Stimulated activated CD8-positive, alpha-beta memory T cell treated with anti-CD3 and anti-CD28 coated beads, Interleukin-7, amount 100 ng/mL, for 48 hours (primary cell): ENCODE measurements at regions not wholly inside any gene's neighbourhood (a gene's known extent, or its start where the extent isn't known, plus 50 kb on each side); places are given as distances from the start of the nearest gene placed in this dataset.

ENCODE experiments used
- DNase-seq, 2 donors: peaks; one replicate each; pipeline ENCODE4 v3.0.0-alpha.2; 2020; ENCODE audit warnings: low read depth in 1 of 2; ENCODE audit errors: extremely low read depth in 1 of 2

GRCh38 chr13:32859707-32860292, 156.4 kb upstream of the KL start:
- DNase-seq, result no peak

- DNase-seq, result no peak
Observed at GRCh38 chr13:32861304-32861703, 154.9 kb upstream of the KL start.

GRCh38 chr13:32863596-32863995, 152.6 kb upstream of the KL start:
- DNase-seq, result no peak

- DNase-seq, result no peak
Observed at GRCh38 chr13:32866921-32867320, 149.3 kb upstream of the KL start.

GRCh38 chr13:32877491-32877890, 138.7 kb upstream of the KL start:
- DNase-seq, result no peak

GRCh38 chr13:32878163-32878562, 138.1 kb upstream of the KL start:
- no peak for DNase-seq

- no peak for DNase-seq
Observed at GRCh38 chr13:32880636-32881035, 135.6 kb upstream of the KL start.

- no peak for DNase-seq
Observed at GRCh38 chr13:32881074-32881776, 135.0 kb upstream of the KL start.

GRCh38 chr13:32881777-32882145, 134.5 kb upstream of the KL start:
- DNase-seq, result no peak

GRCh38 chr13:32882691-32883090, 133.5 kb upstream of the KL start:
- DNase-seq, result no peak

- DNase-seq, result no peak
Observed at GRCh38 chr13:32883474-32883873, 132.7 kb upstream of the KL start.

- DNase-seq, result no peak
Observed at GRCh38 chr13:32887617-32888016, 128.6 kb upstream of the KL start.

GRCh38 chr13:32889986-32890565, 126.1 kb upstream of the KL start:
- DNase-seq, result no peak

- no peak for DNase-seq
Observed at GRCh38 chr13:32893176-32893575, 123.0 kb upstream of the KL start.

- no peak for DNase-seq
Observed at GRCh38 chr13:32894589-32895001, 121.6 kb upstream of the KL start.

- DNase-seq, result no peak
Observed at GRCh38 chr13:32895296-32895695, 120.9 kb upstream of the KL start.

GRCh38 chr13:32897296-32897695, 118.9 kb upstream of the KL start:
- no peak for DNase-seq

- DNase-seq, result no peak
Observed at GRCh38 chr13:32902029-32902780, 114.0 kb upstream of the KL start.

- DNase-seq, result no peak
Observed at GRCh38 chr13:32902874-32903273, 113.3 kb upstream of the KL start.

- DNase-seq, result no peak
Observed at GRCh38 chr13:32903720-32904119, 112.5 kb upstream of the KL start.

GRCh38 chr13:32904266-32904665, 112.0 kb upstream of the KL start:
- no peak for DNase-seq
